ENCODE measurements at regions not wholly inside any gene's neighbourhood (a gene's known extent, or its start where the extent isn't known, plus 50 kb on each side); places are given as distances from the start of the nearest gene placed in this dataset.

DNA sequence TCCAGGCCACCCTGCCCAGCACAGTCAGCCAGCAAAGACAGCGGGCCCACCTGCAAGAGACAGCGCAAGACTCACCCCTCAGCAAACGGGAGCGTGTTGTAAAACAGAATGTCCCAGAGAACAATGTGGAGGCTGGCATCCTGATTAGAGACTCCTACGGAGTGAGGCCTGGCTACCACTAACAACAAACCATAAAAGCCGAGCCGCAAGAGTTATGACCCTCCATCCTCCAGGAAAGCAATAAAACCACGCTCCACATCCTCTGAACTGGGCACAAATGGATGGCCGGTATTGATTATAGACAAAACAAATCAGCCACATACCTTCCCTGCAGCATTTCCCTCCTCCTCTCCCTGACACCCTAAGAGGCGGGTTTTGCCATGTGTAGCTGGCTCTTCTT, 75.8 kb upstream of the LIPC start:
- H3K4me1 ChIP-seq (ENCODE audit: control insufficient read depth, insufficient read depth, low read length): no peaks in the 10 kb centered on the region
- WGBS (ENCODE audit: insufficient coverage): 93% methylated on average over 10 of the region's 10 CpGs
- DNase-seq (no peak), ATAC-seq (no peak)
- H3K9me3 ChIP-seq (ENCODE audit: control insufficient read depth, insufficient read depth, low read length): no peaks in the 10 kb centered on the region
- no peak overlapping the region for H3K27ac ChIP-seq (ENCODE audit: low read length)
- H3K4me1 Mint-ChIP-seq: peaks cover 11 to 18% of the 10 kb centered on the region in 2 donors
- peaks cover 3 to 6% of the 10 kb centered on the region in 2 donors for H3K27me3 Mint-ChIP-seq (ENCODE audit: low read depth in 2 of 2)
- no peak overlapping the region for H3K4me3 Mint-ChIP-seq
- H3K36me3 Mint-ChIP-seq: no peaks in the 10 kb centered on the region
- intact Hi-C loops (cut with micrococcal nuclease): no loop called here
- no peak overlapping the region for H3K4me3 ChIP-seq (ENCODE audit: low read length)
- H3K27ac Mint-ChIP-seq: no peak overlapping the region
- H3K36me3 ChIP-seq (ENCODE audit: control insufficient read depth, insufficient read depth, low read length): no peaks in the 10 kb centered on the region
- H3K27me3 ChIP-seq (ENCODE audit: control insufficient read depth, insufficient read depth, low read length): no peaks in the 10 kb centered on the region
- H3K9me3 Mint-ChIP-seq: no peaks in the 10 kb centered on the region
- no peak for TF ChIP-seq CTCF (IDR thresholded peaks at IDR 0.05)

- no peaks in the 10 kb centered on the region for H3K27me3 ChIP-seq (ENCODE audit: control insufficient read depth, insufficient read depth, low read length)
Measured at GRCh38 chr15:58357529-58358476, 74.0 kb upstream of the LIPC start.

GRCh38 chr15:58360421-58361090, 71.2 kb upstream of the LIPC start:
- no peak for ATAC-seq

More at GRCh38 chr15:58357529-58358476, 74.0 kb upstream of the LIPC start:
- H3K27me3 Mint-ChIP-seq (ENCODE audit: low read depth in 2 of 2): peaks cover 1 to 3% of the 10 kb centered on the region in 2 donors
- H3K36me3 Mint-ChIP-seq: no peaks in the 10 kb centered on the region
- H3K36me3 ChIP-seq (ENCODE audit: control insufficient read depth, insufficient read depth, low read length): no peaks in the 10 kb centered on the region
- no peak overlapping the region for H3K27ac ChIP-seq (ENCODE audit: low read length)
- DNase-seq (peak in 1 of 2 donors; percentile 78), ATAC-seq (peak in 2 of 3 donors; percentile 32 to 58)
- TF ChIP-seq CTCF (IDR thresholded peaks at IDR 0.05): no peak
- H3K4me3 Mint-ChIP-seq: no peak overlapping the region
- H3K9me3 Mint-ChIP-seq: no peaks in the 10 kb centered on the region
- H3K27ac Mint-ChIP-seq: peak overlapping the region in 1 of 2 donors; percentile 85
- 73% methylated on average over 9 of the region's 9 CpGs for WGBS (ENCODE audit: insufficient coverage)
- intact Hi-C loops (cut with micrococcal nuclease): no loop called here
- H3K4me1 Mint-ChIP-seq: peaks cover 17 to 33% of the 10 kb centered on the region in 2 donors
- H3K9me3 ChIP-seq (ENCODE audit: control insufficient read depth, insufficient read depth, low read length): no peaks in the 10 kb centered on the region
- H3K4me3 ChIP-seq (ENCODE audit: low read length): no peak overlapping the region
- peaks cover 4% of the 10 kb centered on the region for H3K4me1 ChIP-seq (ENCODE audit: control insufficient read depth, insufficient read depth, low read length)

More at GRCh38 chr15:58360421-58361090, 71.2 kb upstream of the LIPC start:
- Mint-ChIP-seq H3K27ac (no peak overlapping the region), H3K27me3 (ENCODE audit: low read depth in 2 of 2) (no peaks in the 10 kb centered on the region), H3K9me3 (peaks cover 0 to 2% of the 10 kb centered on the region in 2 donors), H3K36me3 (peaks cover 2% of the 10 kb centered on the region), H3K4me1 (peaks cover 27 to 45% of the 10 kb centered on the region in 2 donors), H3K4me3 (no peak overlapping the region)
- DNase-seq: no peak
- Histone ChIP-seq H3K36me3 (ENCODE audit: control insufficient read depth, insufficient read depth, low read length) (no peaks in the 10 kb centered on the region), H3K27ac (ENCODE audit: low read length) (no peak overlapping the region), H3K4me1 (ENCODE audit: control insufficient read depth, insufficient read depth, low read length) (peaks cover 13% of the 10 kb centered on the region), H3K9me3 (ENCODE audit: control insufficient read depth, insufficient read depth, low read length) (no peaks in the 10 kb centered on the region), H3K4me3 (ENCODE audit: low read length) (no peak overlapping the region), H3K27me3 (ENCODE audit: control insufficient read depth, insufficient read depth, low read length) (no peaks in the 10 kb centered on the region)
- WGBS (ENCODE audit: insufficient coverage): 91% methylated on average over 4 of the region's 4 CpGs
- TF ChIP-seq CTCF (IDR thresholded peaks at IDR 0.05): no peak
- intact Hi-C loops (cut with micrococcal nuclease): loop anchor here (10.0 kb wide), 1 partner anchor 86 kb away; no protein-coding TSS in a partner anchor

Data from natural killer cell (primary cell).